GM21447 (cell line): ENCODE measurements at regions not wholly inside any gene's neighbourhood (a gene's known extent, or its start where the extent isn't known, plus 50 kb on each side); places are given as distances from the start of the nearest gene placed in this dataset.
"Not testable (repeated sequence)": the region's sequence is repeated elsewhere in the genome, so short reads cannot be mapped to it uniquely, and the experiment has no call there.

Source experiments
- ATAC-seq: cut with Tn5 transposase; IDR thresholded peaks from one replicate; pipeline ENCODE4 v1.9.1; 2021; ENCODE audit not compliant: unreplicated experiment

- no peak for ATAC-seq
Measured at GRCh38 chr5:36462295-36463021, 143.9 kb upstream of the SLC1A3 start.

- ATAC-seq: not testable (repeated sequence)
Measured at GRCh38 chr5:36475942-36476341, 130.5 kb upstream of the SLC1A3 start.

GRCh38 chr5:36478646-36479317 is 127.6 kb upstream of the SLC1A3 start:
- no peak for ATAC-seq

- no peak for ATAC-seq
Measured at GRCh38 chr5:36481454-36482120, 124.8 kb upstream of the SLC1A3 start.

GRCh38 chr5:36482812-36483211 is 123.6 kb upstream of the SLC1A3 start:
- no peak for ATAC-seq

- ATAC-seq: no peak
Measured at GRCh38 chr5:36489505-36489904, 116.9 kb upstream of the SLC1A3 start.

- no peak for ATAC-seq
Measured at GRCh38 chr5:36491856-36492255, 114.5 kb upstream of the SLC1A3 start.

GRCh38 chr5:36492984-36493654 is 113.3 kb upstream of the SLC1A3 start:
- ATAC-seq: no peak

GRCh38 chr5:36494028-36494427 is 112.4 kb upstream of the SLC1A3 start:
- no peak for ATAC-seq

GRCh38 chr5:36494841-36495601 is 111.4 kb upstream of the SLC1A3 start:
- ATAC-seq: no peak

- no peak for ATAC-seq
Measured at GRCh38 chr5:36495611-36496010, 110.8 kb upstream of the SLC1A3 start.

- no peak for ATAC-seq
Measured at GRCh38 chr5:36496471-36496870, 109.9 kb upstream of the SLC1A3 start.

GRCh38 chr5:36502608-36503007 is 103.8 kb upstream of the SLC1A3 start:
- no peak for ATAC-seq

GRCh38 chr5:36505021-36505420 is 101.4 kb upstream of the SLC1A3 start:
- no peak for ATAC-seq

- no peak for ATAC-seq
Measured at GRCh38 chr5:36507332-36507952, 99.0 kb upstream of the SLC1A3 start.

- ATAC-seq: not testable (repeated sequence)
Measured at GRCh38 chr5:36508331-36508730, 98.1 kb upstream of the SLC1A3 start.

- ATAC-seq: not testable (repeated sequence)
Measured at GRCh38 chr5:36513647-36514046, 92.8 kb upstream of the SLC1A3 start.

GRCh38 chr5:36519881-36520280 is 86.5 kb upstream of the SLC1A3 start:
- ATAC-seq: no peak

GRCh38 chr5:36521219-36521618 is 85.2 kb upstream of the SLC1A3 start:
- no peak for ATAC-seq
